ENCODE measurements at regions not wholly inside any gene's neighbourhood (a gene's known extent, or its start where the extent isn't known, plus 50 kb on each side); places are given as distances from the start of the nearest gene placed in this dataset.

- TF ChIP-seq JUN (IDR thresholded peaks at IDR 0.05; ENCODE audit: borderline replicate concordance, low read depth, low read length) (no peak), JUN (CRISPR knock-in tag; IDR thresholded peaks at IDR 0.05; ENCODE audit: borderline replicate concordance) (no peak), ESRRA (IDR thresholded peaks at IDR 0.05; ENCODE audit: borderline replicate concordance, low read depth) (no peak), FOXP4 (CRISPR knock-in tag; IDR thresholded peaks at IDR 0.05; ENCODE audit: borderline replicate concordance) (no peak), REST (IDR thresholded peaks at IDR 0.05; ENCODE audit: borderline replicate concordance) (no peak), REST (CRISPR knock-in tag; IDR thresholded peaks at IDR 0.05; ENCODE audit: low read depth) (no peak), ATF6 (CRISPR knock-in tag; IDR thresholded peaks at IDR 0.05) (no peak)
Observed at GRCh38 chr9:95775191-95775590, 100.3 kb upstream of the ERCC6L2 start.

All from K562 (cell line).